ENCODE measurements at regions not wholly inside any gene's neighbourhood (a gene's known extent, or its start where the extent isn't known, plus 50 kb on each side); places are given as distances from the start of the nearest gene placed in this dataset.

GRCh38 chr4:155140889-155141288 lies 67.5 kb upstream of the NPY2R start:
- no peak for DNase-seq (ENCODE audit: low read depth in 1 of 2, low spot score in 1 of 2)
- no peak for TF ChIP-seq SPI1 (IDR thresholded peaks at IDR 0.05; ENCODE audit: borderline replicate concordance, low read depth)
- TF ChIP-seq, protein P1, sequence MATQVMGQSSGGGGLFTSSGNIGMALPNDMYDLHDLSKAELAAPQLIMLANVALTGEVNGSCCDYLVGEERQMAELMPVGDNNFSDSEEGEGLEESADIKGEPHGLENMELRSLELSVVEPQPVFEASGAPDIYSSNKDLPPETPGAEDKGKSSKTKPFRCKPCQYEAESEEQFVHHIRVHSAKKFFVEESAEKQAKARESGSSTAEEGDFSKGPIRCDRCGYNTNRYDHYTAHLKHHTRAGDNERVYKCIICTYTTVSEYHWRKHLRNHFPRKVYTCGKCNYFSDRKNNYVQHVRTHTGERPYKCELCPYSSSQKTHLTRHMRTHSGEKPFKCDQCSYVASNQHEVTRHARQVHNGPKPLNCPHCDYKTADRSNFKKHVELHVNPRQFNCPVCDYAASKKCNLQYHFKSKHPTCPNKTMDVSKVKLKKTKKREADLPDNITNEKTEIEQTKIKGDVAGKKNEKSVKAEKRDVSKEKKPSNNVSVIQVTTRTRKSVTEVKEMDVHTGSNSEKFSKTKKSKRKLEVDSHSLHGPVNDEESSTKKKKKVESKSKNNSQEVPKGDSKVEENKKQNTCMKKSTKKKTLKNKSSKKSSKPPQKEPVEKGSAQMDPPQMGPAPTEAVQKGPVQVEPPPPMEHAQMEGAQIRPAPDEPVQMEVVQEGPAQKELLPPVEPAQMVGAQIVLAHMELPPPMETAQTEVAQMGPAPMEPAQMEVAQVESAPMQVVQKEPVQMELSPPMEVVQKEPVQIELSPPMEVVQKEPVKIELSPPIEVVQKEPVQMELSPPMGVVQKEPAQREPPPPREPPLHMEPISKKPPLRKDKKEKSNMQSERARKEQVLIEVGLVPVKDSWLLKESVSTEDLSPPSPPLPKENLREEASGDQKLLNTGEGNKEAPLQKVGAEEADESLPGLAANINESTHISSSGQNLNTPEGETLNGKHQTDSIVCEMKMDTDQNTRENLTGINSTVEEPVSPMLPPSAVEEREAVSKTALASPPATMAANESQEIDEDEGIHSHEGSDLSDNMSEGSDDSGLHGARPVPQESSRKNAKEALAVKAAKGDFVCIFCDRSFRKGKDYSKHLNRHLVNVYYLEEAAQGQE (IDR thresholded peaks at IDR 0.05; ENCODE audit: insufficient replicate concordance, low read depth): no peak
- no peak overlapping the region for H3K27ac ChIP-seq (replicated peaks)
- no peak overlapping the region for H3K4me3 ChIP-seq (replicated peaks; ENCODE audit: insufficient read depth, low read length)
- no peaks in the 10 kb centered on the region for H3K27me3 ChIP-seq (ENCODE audit: insufficient read depth, poor library complexity, severe bottlenecking)

GRCh38 chr4:155143512-155143911 lies 64.9 kb upstream of the NPY2R start:
- Histone ChIP-seq H3K27me3 (ENCODE audit: insufficient read depth, poor library complexity, severe bottlenecking) (no peaks in the 10 kb centered on the region), H3K4me3 (replicated peaks; ENCODE audit: insufficient read depth, low read length) (no peak overlapping the region), H3K27ac (replicated peaks) (no peak overlapping the region)
- TF ChIP-seq CTCF (IDR thresholded peaks at IDR 0.05; ENCODE audit: insufficient read depth, low read length): no peak
- no peak for TF ChIP-seq SPI1 (IDR thresholded peaks at IDR 0.05; ENCODE audit: borderline replicate concordance, low read depth)
- TF ChIP-seq GABPA (IDR thresholded peaks at IDR 0.05; ENCODE audit: low read depth): no peak
- TF ChIP-seq, protein P1 (IDR thresholded peaks at IDR 0.05; ENCODE audit: insufficient replicate concordance, low read depth): no peak
- no peak for TF ChIP-seq POLR2AphosphoS5 (IDR thresholded peaks at IDR 0.05; ENCODE audit: low read depth)
- no peak for DNase-seq (ENCODE audit: low read depth in 1 of 2, low spot score in 1 of 2)
